NCI-H2029 treated with DMSO at 0.1 percent for 48 hours (cell line): ENCODE measurements at regions not wholly inside any gene's neighbourhood (a gene's known extent, or its start where the extent isn't known, plus 50 kb on each side); places are given as distances from the start of the nearest gene placed in this dataset.

Source experiments
- DNase-seq: peaks from one replicate; lab custom pipeline; 2025; lab: John Stamatoyannopoulos, UW

DNA sequence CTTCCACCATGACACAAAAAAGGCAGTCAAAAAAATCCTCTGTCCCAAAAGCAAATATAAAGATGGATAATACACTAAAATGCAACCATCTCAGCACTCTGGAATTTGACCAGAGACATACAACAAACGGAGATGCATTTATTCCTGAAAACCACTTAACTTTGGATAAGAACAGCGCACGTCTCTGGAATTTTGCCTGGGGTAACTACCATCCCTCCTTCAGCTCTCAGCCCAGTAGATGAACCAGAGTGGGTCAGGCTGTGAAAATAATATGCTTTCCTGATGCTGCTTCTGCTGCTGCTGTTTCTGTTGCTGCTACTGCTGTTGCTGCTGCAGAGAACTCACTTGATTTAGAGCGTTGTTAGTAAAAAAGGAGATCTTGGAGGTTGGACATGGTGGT, 133.8 kb upstream of the ACVR2A start:
- no peak for DNase-seq

DNA sequence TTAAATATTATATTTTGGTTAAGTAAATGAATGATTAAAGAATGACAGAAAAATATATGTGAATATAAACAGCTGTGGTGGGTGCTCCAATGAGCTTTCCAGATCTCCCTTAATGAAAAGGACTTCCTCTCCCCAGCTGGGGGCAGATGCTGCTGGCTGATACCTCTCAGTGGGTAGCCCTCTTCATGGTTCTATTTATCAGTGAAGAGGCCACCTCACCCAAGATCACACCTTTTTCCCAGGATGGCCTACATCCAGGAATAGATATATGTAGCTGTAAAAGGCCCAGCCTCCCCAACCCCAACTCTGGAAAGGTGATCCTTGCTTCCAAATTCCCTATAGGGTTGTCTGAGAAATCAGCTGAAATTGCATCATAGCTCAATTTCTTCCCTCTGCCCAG, 135.2 kb upstream of the ACVR2A start:
- no peak for DNase-seq

DNA sequence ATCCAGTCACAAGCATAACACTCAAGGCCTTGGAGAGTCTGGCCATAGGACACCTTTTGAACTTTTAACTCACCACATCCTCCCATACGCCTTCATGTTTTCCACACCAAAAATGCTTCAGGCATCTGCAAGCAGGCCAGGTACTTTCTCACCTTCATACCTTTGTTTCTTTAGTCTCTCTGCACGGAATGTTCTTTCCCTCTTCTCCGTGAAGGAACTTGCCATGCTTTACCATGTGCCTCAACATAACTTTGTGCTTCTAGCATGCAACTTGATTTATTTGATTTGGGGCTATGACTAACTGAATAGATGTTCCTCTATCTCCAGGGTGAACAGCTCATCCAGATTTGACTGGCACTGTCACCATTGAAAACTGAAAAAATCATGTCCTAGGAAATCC, 141.7 kb upstream of the ACVR2A start:
- no peak for DNase-seq

DNA sequence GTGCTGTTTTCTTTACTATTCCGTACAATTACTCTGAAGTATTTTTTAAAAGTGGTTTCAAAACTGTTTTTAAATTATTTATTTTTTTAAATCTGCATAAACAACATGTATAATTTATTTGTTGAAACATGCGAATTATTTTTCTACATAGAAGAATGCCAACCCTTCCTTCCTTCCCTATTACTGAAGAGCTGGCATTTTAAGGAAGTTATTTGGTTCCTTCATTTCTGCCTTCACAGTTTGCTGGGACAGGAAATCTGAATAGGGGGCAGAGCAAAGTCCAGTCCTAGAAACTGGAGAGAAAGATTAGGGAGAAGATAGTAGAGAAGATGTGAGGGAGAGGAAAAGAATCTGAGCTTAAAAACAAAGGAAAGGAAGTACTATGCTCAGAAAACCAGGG, 146.7 kb upstream of the ACVR2A start:
- DNase-seq, result no peak

DNA sequence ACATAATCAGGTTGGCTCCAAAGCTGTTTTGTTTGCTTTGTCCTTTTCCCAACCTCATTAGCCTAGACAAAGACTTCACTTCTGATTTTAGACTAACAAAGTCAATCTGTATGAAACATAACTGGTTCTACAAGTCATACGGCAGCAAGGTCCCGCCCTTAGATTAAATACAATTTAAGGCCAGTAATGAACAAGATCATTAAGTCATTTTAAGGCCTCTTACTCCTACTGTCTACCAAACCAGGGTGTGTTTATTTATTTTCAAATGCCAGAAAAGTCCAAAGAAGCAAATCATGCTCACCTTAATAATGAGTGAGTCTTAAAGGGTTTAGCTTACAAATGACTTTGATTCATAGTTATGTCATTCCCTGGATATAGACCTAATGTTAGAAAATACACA, 148.4 kb upstream of the ACVR2A start:
- peak; percentile 7 for DNase-seq

DNA sequence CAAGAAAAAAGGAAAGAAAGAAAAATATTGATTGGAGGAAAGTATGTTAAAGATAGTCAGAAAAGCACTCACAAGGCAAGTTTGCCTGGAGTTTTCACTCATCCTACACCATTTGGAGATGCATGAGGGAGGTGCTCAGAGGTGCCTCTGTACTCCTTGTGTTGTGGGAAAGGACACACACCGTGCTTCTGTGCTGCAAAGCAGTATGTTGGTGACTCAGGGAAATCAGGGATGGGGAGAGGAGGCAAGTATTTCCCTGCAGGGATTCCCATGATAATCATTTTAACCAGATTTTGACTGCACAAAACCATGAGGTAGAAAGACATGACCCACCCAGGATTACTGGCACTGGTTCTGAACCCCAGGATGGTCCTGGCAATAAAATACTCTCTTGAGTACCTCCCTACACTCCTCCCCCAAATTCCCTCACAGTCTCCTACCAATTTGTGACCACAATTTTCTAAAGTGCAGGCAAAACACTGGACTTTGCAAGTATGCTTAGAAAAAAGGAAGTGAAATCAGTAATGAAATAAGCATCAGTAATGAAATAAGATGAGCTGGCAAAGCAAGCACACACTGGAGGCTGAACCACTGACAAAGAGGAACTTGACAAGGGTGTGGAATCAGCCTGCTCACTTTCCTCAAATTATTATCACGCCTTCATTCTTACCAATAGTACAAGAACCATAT, 155.5 kb upstream of the ACVR2A start:
- DNase-seq, result no peak

DNA sequence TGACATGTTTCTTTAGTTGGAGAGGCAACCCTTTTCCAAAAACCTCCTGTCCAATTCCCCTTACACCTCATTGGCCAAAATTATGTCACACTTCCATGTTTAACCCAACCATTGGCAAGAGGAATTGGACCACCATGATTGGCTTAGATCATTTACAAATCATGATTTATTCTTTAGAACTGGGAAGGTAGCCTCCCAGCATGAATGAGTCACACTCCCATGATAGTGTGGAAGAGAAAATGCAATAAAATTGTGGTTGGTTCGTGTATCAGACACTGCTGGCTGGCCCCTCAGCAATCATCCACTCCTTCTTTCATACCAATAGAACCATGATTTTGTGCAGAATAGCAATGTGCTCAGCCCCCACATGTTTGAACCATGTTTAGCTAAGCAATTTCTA, 156.6 kb upstream of the ACVR2A start:
- DNase-seq, result no peak

DNA sequence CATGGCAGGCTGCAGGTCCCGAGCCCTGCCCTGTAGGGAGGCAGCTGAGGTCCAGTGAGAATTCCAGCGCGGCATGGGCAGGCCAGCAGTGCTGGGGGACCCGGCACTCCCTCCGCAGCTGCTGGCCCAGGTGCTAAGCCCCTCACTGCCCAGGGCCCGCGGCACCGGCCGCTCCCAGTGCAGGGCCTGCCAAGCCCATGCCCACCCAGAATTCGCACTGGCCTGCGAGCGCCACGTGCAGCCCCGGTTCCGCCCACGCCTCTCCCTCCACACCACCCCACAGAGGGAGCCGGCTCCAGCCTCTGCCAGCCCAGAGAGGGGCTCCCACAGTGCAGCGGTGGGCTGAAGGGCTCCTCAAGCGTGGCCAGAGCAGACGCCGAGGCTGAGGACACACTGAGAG, 158.5 kb upstream of the ACVR2A start:
- no peak for DNase-seq

DNA sequence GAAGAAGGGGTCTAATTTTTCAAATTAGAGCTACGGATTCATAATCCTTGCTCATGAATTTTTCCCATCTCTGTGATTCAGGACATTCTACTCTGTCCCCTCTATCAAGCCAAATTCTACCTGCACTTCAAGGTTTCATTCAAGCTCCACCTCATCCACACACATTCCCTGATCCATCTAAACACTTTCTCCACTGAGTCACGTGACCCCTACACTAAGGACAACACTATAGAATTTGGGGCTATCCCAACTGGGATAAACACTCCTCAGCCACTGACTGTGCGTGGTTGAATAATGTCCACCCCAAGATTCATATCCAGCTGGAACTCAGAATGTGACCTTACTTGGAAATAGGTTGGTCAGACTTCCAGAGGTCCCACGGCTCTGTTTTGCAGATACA, 159.9 kb upstream of the ACVR2A start:
- DNase-seq, result no peak

DNA sequence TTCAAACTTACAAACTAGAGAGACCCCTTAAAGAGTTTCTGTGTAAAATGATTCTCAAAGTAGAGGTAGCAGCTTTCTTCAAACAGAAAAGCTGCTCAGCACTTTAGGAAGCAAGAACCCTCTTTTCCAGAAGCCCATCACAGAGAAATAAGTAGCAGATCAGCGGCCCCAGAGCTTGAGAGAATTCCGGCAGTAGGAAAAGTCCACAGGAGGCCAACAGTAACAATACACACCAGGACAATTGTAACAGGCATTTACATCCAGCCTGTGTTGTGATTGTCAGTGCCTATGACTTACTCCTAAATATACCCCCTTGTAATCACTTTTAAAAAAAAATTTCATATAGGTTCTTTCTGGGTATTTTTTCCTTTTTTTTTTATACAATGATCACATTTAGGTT, 161.4 kb upstream of the ACVR2A start:
- DNase-seq, result no peak

DNA sequence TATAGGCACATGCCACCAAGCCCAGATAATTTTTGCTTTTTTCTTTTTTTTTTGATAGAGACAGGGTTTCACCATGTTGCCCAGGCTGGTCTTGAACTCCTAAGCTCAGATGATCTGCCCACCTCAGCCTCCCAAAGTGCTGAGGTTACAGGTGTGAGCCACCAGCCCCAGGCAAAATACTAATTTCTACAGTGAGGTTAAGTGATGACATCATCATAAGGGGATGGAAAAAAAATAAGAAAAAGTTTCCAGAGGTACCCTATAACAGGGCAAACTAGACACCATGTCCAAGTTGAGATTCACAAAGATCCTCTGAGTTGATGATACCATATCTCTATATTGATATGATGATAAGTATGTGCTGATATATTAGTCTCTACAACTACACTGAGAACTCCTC, 163.7 kb upstream of the ACVR2A start:
- DNase-seq, result no peak

DNA sequence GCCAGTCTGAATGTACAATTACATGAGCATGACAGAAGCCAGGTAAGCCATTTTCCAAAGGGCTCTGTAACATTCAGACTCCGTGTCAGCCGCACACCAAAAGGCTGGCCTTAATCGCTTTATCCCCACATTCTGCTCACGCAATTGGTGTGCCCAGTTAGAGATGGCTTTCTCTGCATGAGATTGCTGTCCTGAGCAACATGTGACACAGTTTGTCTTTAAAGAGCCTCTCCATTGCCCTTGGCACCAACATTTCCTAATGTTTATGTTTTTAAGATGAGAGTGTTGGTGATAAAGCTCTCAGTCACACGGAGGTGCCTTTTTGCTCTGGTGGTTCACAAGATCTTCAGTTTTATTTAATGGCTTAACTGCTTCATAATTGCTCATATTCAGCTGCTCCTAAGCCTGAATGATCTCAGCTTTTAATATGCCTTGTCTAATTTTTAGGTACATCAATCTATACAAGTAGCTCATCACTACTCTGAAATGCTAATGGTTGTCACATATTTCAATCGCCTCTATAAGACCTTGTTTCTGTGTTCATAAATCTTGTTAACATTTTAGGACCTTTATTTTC, 164.8 kb upstream of the ACVR2A start:
- peak; percentile 55 for DNase-seq

DNA sequence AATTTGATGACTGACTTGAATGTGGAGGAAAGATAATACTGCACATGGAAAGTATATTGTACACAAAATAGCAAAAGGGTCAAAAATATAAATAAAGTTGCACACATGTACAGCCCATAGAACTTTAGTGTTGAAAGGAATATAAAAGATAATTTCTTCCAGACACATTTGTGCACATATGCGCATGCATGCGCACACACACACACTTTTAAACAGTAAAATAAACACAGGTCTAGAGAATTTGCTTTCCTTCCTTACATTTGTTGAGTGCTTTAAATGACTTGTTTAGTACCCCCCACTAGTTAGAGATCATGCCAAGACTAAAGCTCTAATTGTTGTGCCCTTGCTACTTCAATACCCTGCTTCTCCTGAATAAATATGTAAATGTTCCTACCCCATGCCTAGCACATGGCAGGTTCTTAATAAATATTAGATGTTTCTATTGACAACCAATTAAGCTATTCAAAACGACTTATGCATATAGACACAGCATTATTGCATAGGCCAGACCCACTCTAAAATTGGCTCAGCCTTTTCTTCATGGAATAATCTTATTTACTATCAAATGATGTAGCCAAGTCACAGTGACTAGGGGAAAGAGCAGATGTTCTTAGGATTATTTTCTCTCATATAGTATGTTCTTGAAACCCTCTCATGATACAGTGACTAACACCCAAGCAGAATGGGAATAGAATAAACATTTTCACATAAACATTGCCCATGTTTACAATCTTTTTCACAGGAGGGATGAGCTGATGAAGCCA, 165.5 kb upstream of the ACVR2A start:
- DNase-seq, result peak; percentile 79

DNA sequence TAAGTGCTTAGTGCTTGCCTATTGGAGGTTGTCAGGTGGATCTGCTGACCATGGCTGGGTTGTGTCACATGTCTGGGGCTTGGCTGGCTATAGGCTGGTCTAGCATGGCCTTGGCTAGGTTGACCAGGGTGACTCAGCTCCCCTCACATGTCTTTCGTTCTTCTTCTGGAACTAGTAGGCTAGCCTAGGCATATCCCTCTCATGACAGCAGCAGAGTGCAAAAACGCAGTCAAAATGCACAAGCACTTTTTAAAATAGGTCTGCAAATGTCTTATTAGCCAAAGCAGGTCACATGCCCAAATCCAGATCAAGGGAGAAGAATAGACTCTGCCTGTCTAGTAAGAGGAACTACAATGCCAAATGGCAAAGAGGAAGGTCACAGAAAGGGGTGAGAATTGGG, 179.7 kb upstream of the ACVR2A start:
- DNase-seq, result no peak

DNA sequence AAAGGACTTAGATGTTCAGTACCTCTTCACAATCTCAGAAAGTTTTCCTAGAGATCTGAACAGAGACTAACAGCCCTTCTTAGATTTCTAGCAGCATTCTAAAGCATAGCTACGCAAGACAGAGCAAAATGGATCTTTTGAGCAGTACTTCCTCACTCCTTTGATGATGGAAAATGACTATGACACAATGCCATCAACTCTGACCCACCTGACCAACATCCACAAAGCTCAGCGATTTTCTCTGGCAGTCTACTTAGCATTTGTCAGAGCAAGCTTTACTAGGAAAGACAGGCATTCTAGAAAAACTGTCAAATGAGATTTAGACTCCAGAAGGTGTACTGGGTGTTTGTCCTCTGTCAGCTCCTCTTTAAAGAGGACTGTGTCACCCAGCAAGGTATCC, 180.9 kb upstream of the ACVR2A start:
- DNase-seq, result no peak

DNA sequence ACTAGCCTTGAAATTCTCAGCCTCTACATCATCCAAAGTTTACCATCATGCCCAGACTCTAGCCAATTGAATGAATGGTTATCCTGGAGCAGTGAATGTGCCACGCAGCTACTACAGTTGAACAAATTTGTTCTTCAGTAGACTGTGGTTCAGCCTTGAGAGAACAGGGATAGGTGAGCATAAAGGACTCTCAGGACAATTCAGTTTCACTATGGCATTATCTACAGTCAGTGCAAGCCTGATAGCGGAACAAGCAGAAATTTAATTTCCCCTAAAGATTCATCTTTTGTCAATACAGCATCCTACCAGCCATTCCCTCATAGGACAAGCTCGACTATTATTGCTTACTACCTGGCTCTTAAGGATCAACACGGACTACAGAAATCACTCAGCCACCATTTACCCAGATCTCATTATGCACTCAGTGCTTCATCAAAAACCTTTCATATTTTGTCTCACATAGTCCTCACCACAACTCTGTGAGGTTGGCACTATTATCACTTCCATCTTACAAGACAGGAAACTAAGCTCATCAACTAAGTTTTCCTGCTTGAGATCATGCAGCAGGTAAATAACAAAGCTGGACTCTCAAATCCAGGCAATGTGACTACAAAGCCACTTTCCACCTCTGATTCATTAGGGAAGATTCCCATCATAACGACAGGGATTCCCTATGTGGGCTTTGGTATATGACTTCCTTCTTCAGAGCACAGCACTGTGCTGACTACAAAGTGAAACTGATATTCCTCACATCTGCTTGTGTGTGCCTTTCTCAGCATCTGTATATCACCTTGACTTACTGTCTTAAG, 181.5 kb upstream of the ACVR2A start:
- no peak for DNase-seq

DNA sequence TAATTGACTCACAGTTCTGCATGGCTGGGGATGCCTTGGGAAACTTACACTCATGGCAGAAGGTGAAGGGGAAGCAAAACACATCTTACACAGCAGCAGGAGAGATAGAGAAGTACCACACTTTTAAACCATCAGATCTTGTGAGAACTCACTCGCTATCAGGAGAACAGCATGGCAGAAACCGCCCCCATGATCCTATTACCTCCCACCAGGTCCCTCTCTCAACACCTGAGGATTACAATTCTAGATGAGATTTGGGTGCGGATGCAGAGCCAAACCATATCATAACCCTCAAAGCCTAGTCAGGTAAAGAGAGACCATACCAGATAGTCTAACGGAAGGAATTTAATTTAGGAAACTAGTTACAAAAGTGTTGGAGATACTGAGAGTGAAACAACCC, 182.6 kb upstream of the ACVR2A start:
- DNase-seq, result no peak

DNA sequence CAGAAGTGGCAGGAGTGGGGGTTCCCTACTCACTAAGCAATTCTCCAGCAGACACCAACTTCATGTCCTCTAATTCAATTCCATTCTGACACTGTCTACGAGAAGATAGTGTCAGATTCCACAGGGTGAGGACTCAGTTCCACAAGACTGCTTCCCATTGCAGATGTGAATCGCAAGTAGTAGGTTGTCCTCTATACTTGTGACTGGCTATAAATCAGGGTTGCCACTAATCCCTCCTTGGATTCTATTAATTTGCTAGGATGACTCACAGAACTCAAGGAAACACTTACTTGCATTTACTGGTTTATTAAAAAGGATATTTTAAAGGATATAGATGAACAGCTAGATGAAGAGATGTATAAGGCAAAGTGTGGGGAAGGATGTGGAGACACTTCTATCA, 184.1 kb upstream of the ACVR2A start:
- no peak for DNase-seq

DNA sequence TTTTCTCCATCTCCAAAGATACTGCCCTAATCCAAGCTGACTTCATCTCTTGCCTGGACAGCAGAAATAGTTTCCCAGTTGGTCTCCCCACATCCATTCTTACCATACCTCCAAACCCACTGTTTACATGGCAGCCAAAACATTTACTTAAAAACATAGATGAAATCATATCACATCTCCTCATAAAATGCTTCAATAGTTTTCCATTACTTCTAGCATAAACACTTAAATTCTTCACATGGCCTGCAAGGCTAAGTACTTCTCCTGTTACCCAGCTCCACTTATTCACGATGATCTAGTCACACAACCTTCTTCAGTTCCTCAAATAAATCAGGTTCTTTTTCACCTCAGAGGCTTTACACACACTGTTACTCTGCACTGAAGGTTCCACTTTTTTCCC, 185.8 kb upstream of the ACVR2A start:
- no peak for DNase-seq

DNA sequence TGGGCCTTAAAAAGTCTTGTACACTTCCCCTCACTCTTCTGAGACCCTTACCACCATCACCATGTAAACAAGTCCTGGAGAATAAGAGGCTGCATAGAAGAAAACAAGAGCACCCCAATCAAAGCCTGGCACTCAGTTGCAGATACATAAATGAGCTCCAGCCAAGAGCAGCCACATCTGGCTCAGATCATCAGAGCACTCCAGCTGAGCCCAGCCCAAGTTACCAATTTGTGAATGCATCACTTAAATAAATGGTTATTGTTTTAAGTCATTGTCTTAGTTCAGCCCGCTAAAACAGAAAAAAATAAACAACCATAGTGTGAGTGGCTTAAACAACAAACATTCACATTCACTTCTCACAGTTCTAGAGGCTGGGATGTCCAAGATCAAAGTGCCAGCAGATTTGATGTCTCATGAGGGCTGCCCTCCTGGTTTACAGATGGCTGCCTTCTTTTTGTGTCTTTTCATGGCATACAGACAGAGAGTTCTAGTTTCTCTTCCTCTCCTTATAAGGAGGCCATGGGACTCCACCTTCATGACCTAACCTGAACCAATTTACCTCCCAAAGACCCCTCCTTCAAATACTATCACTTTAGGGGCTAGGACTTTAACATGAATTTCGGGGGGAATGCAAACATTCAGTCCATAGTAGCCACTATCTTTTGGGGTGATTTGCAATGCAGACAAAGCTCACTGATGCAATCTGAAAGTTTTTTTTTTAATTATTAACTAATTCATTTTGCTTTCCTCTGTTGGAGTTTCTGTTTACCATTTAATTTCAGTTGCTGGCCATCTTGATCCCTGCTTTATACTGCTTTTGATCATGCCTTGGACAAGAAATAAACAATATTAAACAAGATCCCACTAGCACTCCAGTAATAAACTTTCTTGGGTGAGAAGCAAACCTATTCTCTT, 187.5 kb upstream of the ACVR2A start:
- DNase-seq, result no peak

DNA sequence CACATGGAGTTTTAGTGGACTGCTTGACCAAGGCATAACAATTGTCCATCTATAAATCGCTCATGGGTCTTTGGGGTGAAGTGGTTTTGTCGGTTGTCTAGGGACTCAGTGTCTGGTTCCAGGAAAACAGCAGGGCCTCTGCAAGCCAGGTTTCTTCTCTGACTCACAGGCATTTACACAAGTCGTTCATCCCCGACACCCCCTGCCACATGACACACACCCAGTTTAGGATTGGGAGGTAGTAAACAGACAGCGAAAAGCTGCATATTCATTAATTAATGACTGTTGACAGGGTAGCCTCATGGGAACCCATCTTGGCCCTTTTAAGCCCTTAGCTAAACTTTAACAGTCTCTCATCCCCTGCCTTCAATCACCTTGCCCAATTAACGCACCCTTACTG, 194.8 kb upstream of the ACVR2A start:
- DNase-seq, result no peak

DNA sequence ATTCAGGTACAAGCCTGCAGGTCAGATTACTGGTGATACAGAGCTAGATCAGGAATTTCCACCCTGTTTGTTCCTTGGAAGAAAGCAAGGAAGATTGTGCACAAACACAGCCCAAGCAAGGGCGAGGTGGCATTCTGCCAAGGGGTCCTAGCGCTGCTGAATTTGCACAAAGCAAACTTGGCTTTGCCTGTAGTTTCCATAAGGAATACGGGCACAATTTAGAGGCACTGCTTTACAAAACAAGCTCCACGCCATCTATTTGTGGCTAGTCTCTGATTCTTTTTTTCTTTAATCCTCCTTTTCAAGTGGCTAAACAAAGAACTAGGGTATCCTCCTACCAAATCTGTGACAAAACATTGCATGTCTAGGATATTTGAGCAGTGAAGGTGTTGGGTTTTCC, 195.5 kb upstream of the ACVR2A start:
- DNase-seq, result no peak
